Ishikawa (cell line): ENCODE measurements at regions not wholly inside any gene's neighbourhood (a gene's known extent, or its start where the extent isn't known, plus 50 kb on each side); places are given as distances from the start of the nearest gene placed in this dataset.

Experiments used
- CEBPB ChIP-seq: IDR thresholded peaks from 2 replicates; pipeline ENCODE4 v1.6.1; 2012
- CREB1 ChIP-seq: IDR thresholded peaks from 2 replicates; pipeline ENCODE4 v1.6.1; 2012; ENCODE audit warnings: low read depth
- EGR1 ChIP-seq: IDR thresholded peaks from 2 replicates; pipeline ENCODE4 v1.6.1; 2012
- EP300 ChIP-seq: IDR thresholded peaks from 2 replicates; pipeline ENCODE4 v1.6.1; 2012; ENCODE audit warnings: borderline replicate concordance
- FOXM1 ChIP-seq: IDR thresholded peaks from 2 replicates; pipeline ENCODE4 v1.6.1; 2012; ENCODE audit warnings: low read depth, borderline replicate concordance
- MAX ChIP-seq: IDR thresholded peaks from 2 replicates; pipeline ENCODE4 v1.6.1; 2012
- NFIC ChIP-seq: IDR thresholded peaks from 2 replicates; pipeline ENCODE4 v1.6.1; 2012
- RAD21 ChIP-seq: IDR thresholded peaks from 2 replicates; pipeline ENCODE4 v1.6.1; 2012; ENCODE audit warnings: low read depth
- REST ChIP-seq: IDR thresholded peaks from 2 replicates; pipeline ENCODE4 v1.6.1; 2012; ENCODE audit warnings: low read depth, mild to moderate bottlenecking
- TAF1 ChIP-seq: IDR thresholded peaks from 2 replicates; pipeline ENCODE4 v1.6.1; 2012; ENCODE audit warnings: low read depth, mild to moderate bottlenecking
- TCF12 ChIP-seq: IDR thresholded peaks from 2 replicates; pipeline ENCODE4 v1.6.1; 2012; ENCODE audit warnings: low read depth
- TEAD4 ChIP-seq: IDR thresholded peaks from 2 replicates; pipeline ENCODE4 v1.6.1; 2012
- USF1 ChIP-seq: IDR thresholded peaks from 2 replicates; pipeline ENCODE4 v1.6.1; 2012
- YY1 ChIP-seq: IDR thresholded peaks from 2 replicates; pipeline ENCODE4 v1.6.1; 2012; ENCODE audit warnings: low read depth
- ZBTB7A ChIP-seq: IDR thresholded peaks from 2 replicates; pipeline ENCODE4 v1.6.1; 2012; ENCODE audit warnings: low read depth

- no peak for TF ChIP-seq ZBTB7A
- no peak for TF ChIP-seq REST
- no peak for TF ChIP-seq CEBPB
- TF ChIP-seq FOXM1: no peak
- TF ChIP-seq NFIC: no peak
- no peak for TF ChIP-seq RAD21
- no peak for TF ChIP-seq TEAD4
- no peak for TF ChIP-seq USF1
- no peak for TF ChIP-seq TAF1
- TF ChIP-seq MAX: no peak
- TF ChIP-seq TCF12: no peak
- no peak for TF ChIP-seq EP300
- no peak for TF ChIP-seq YY1
- no peak for TF ChIP-seq CREB1
- no peak for TF ChIP-seq EGR1
Observed at GRCh38 chr15:27686369-27686768, 412.7 kb downstream of the OCA2 start.

- no peak for TF ChIP-seq RAD21
- no peak for TF ChIP-seq EP300
- TF ChIP-seq REST: no peak
- no peak for TF ChIP-seq EGR1
- no peak for TF ChIP-seq FOXM1
- TF ChIP-seq ZBTB7A: no peak
- no peak for TF ChIP-seq YY1
- TF ChIP-seq CREB1: no peak
- TF ChIP-seq TEAD4: no peak
- TF ChIP-seq TCF12: no peak
- no peak for TF ChIP-seq CEBPB
- no peak for TF ChIP-seq NFIC
- TF ChIP-seq TAF1: no peak
- no peak for TF ChIP-seq MAX
- TF ChIP-seq USF1: no peak
Observed at GRCh38 chr15:27685644-27686043, 413.5 kb downstream of the OCA2 start.

GRCh38 chr15:27683121-27683520 lies 416.0 kb downstream of the OCA2 start:
- TF ChIP-seq NFIC (no peak), ZBTB7A (no peak), USF1 (no peak), CEBPB (no peak), RAD21 (no peak), TEAD4 (no peak), TCF12 (no peak), FOXM1 (no peak)

GRCh38 chr15:27681038-27681437 lies 418.1 kb downstream of the OCA2 start:
- TF ChIP-seq ZBTB7A (no peak), FOXM1 (no peak), RAD21 (peak; percentile 60)

GRCh38 chr15:27679731-27680471 lies 419.2 kb downstream of the OCA2 start:
- TF ChIP-seq FOXM1 (no peak), EP300 (no peak), CREB1 (no peak), TAF1 (no peak), TEAD4 (no peak), RAD21 (no peak), USF1 (no peak), MAX (no peak), ZBTB7A (no peak), YY1 (no peak), REST (no peak), CEBPB (no peak), TCF12 (no peak), EGR1 (no peak), NFIC (no peak)
